ENCODE measurements at regions not wholly inside any gene's neighbourhood (a gene's known extent, or its start where the extent isn't known, plus 50 kb on each side); places are given as distances from the start of the nearest gene placed in this dataset.

- H3K27me3 ChIP-seq (ENCODE audit: low read depth, low read length): no peaks in the 10 kb centered on the region
- H4K20me1 ChIP-seq (ENCODE audit: insufficient read depth, low read length): no peaks in the 10 kb centered on the region
- H3K9ac ChIP-seq (ENCODE audit: low read length): no peak overlapping the region
- H3K4me3 ChIP-seq (ENCODE audit: low read length): no peak overlapping the region
- TF ChIP-seq CTCF (IDR thresholded peaks at IDR 0.05; ENCODE audit: low read depth, low read length): no peak
- no peak for TF ChIP-seq EZH2phosphoT487 (IDR thresholded peaks at IDR 0.05; ENCODE audit: low read depth)
- no peaks in the 10 kb centered on the region for H3K36me3 ChIP-seq (replicated peaks; ENCODE audit: low read depth, low read length)
- H3K4me1 ChIP-seq (ENCODE audit: low read length): no peaks in the 10 kb centered on the region
- no peaks in the 10 kb centered on the region for H3K9me3 ChIP-seq (ENCODE audit: insufficient read depth, low read length)
- no peaks in the 10 kb centered on the region for H3K79me2 ChIP-seq (ENCODE audit: low read length)
- H3K27ac ChIP-seq (ENCODE audit: low read length): no peak overlapping the region
- H3K4me2 ChIP-seq (ENCODE audit: low read length): no peak overlapping the region
- no peak overlapping the region for H2AFZ ChIP-seq (ENCODE audit: low read depth, low read length)
Measured at GRCh38 chr9:6113819-6114218, 98.4 kb upstream of the RANBP6 start.

GRCh38 chr9:6113312-6113711 is 97.9 kb upstream of the RANBP6 start:
- Histone ChIP-seq H3K4me3 (ENCODE audit: low read length) (no peak overlapping the region), H3K4me2 (ENCODE audit: low read length) (no peak overlapping the region)
- TF ChIP-seq EZH2phosphoT487 (IDR thresholded peaks at IDR 0.05; ENCODE audit: low read depth): no peak
- TF ChIP-seq CTCF (IDR thresholded peaks at IDR 0.05; ENCODE audit: low read depth, low read length): no peak

GRCh38 chr9:6109986-6110385 is 94.6 kb upstream of the RANBP6 start:
- Histone ChIP-seq H3K4me3 (ENCODE audit: low read length) (no peak overlapping the region), H2AFZ (ENCODE audit: low read depth, low read length) (no peak overlapping the region), H3K9me3 (ENCODE audit: insufficient read depth, low read length) (no peaks in the 10 kb centered on the region), H3K27ac (ENCODE audit: low read length) (no peak overlapping the region), H3K4me2 (ENCODE audit: low read length) (no peak overlapping the region), H3K27me3 (ENCODE audit: low read depth, low read length) (no peaks in the 10 kb centered on the region), H3K4me1 (ENCODE audit: low read length) (no peaks in the 10 kb centered on the region), H4K20me1 (ENCODE audit: insufficient read depth, low read length) (no peaks in the 10 kb centered on the region), H3K9ac (ENCODE audit: low read length) (no peak overlapping the region), H3K79me2 (ENCODE audit: low read length) (no peaks in the 10 kb centered on the region), H3K36me3 (replicated peaks; ENCODE audit: low read depth, low read length) (no peaks in the 10 kb centered on the region)
- TF ChIP-seq EZH2phosphoT487 (IDR thresholded peaks at IDR 0.05; ENCODE audit: low read depth): no peak
- TF ChIP-seq CTCF (IDR thresholded peaks at IDR 0.05; ENCODE audit: low read depth, low read length): no peak

More at GRCh38 chr9:6113312-6113711, 97.9 kb upstream of the RANBP6 start:
- Histone ChIP-seq H3K36me3 (replicated peaks; ENCODE audit: low read depth, low read length) (no peaks in the 10 kb centered on the region), H3K27me3 (ENCODE audit: low read depth, low read length) (no peaks in the 10 kb centered on the region), H2AFZ (ENCODE audit: low read depth, low read length) (no peak overlapping the region), H3K4me1 (ENCODE audit: low read length) (no peaks in the 10 kb centered on the region), H3K9ac (ENCODE audit: low read length) (no peak overlapping the region), H4K20me1 (ENCODE audit: insufficient read depth, low read length) (no peaks in the 10 kb centered on the region), H3K27ac (ENCODE audit: low read length) (no peak overlapping the region), H3K9me3 (ENCODE audit: insufficient read depth, low read length) (no peaks in the 10 kb centered on the region), H3K79me2 (ENCODE audit: low read length) (no peaks in the 10 kb centered on the region)

GRCh38 chr9:6109571-6109970 is 94.1 kb upstream of the RANBP6 start:
- no peaks in the 10 kb centered on the region for H3K9me3 ChIP-seq (ENCODE audit: insufficient read depth, low read length)
- TF ChIP-seq EZH2phosphoT487 (IDR thresholded peaks at IDR 0.05; ENCODE audit: low read depth) (no peak), CTCF (IDR thresholded peaks at IDR 0.05; ENCODE audit: low read depth, low read length) (no peak)
- H3K4me2 ChIP-seq (ENCODE audit: low read length): no peak overlapping the region
- H3K36me3 ChIP-seq (replicated peaks; ENCODE audit: low read depth, low read length): no peaks in the 10 kb centered on the region
- no peaks in the 10 kb centered on the region for H3K4me1 ChIP-seq (ENCODE audit: low read length)
- no peaks in the 10 kb centered on the region for H4K20me1 ChIP-seq (ENCODE audit: insufficient read depth, low read length)
- no peak overlapping the region for H3K9ac ChIP-seq (ENCODE audit: low read length)
- no peak overlapping the region for H3K27ac ChIP-seq (ENCODE audit: low read length)
- H3K79me2 ChIP-seq (ENCODE audit: low read length): no peaks in the 10 kb centered on the region
- no peak overlapping the region for H3K4me3 ChIP-seq (ENCODE audit: low read length)
- no peak overlapping the region for H2AFZ ChIP-seq (ENCODE audit: low read depth, low read length)
- H3K27me3 ChIP-seq (ENCODE audit: low read depth, low read length): no peaks in the 10 kb centered on the region
